ENCODE measurements at regions not wholly inside any gene's neighbourhood (a gene's known extent, or its start where the extent isn't known, plus 50 kb on each side); places are given as distances from the start of the nearest gene placed in this dataset.

GRCh38 chr2:238650536-238650935 is 197.3 kb upstream of the TWIST2 start:
- no peak for DNase-seq (ENCODE audit: extremely low read depth, low read depth)

GRCh38 chr2:238651306-238652052 is 196.4 kb upstream of the TWIST2 start:
- DNase-seq (ENCODE audit: extremely low read depth, low read depth) = no peak

- no peak for DNase-seq (ENCODE audit: extremely low read depth, low read depth)
Measured at GRCh38 chr2:238652053-238652770, 195.7 kb upstream of the TWIST2 start.

GRCh38 chr2:238652771-238653157 is 195.1 kb upstream of the TWIST2 start:
- no peak for DNase-seq (ENCODE audit: extremely low read depth, low read depth)

DNA sequence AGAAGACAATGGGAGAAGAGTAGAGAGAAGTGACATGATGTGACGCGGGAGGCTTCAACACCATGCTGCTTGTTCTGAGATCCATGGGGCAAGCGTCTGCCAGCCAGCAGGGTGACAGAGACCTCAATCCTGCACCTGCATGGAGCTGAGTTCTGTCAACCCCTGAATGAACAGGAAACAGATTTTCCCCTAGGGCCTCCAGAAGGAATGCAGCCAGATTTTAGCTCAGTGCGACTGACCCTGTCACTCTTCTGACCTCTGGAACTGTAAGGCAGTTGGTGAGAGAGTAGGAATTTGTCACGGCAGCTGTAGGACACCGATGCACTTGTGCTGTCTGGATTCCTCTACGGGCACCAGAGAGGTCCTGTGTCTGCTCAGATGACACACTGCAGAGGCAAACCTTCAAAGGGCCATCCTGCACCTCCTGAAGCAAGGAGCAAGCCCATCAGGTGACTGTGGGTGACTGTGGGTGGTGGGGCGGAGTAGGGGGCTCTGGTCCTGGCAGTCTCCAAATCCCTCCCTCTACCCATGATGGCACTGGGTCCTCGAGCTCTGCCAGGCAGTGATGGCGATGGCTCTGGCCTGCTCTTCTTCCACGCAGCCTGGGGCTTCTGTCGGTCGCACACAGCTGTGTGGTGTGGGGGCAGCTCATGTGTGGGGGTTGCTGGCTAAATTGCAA is 194.3 kb upstream of the TWIST2 start:
- no peak for DNase-seq (ENCODE audit: extremely low read depth, low read depth)

- no peak for DNase-seq (ENCODE audit: extremely low read depth, low read depth)
Measured at GRCh38 chr2:238654479-238655197, 193.2 kb upstream of the TWIST2 start.

GRCh38 chr2:238655198-238655860 is 192.6 kb upstream of the TWIST2 start:
- no peak for DNase-seq (ENCODE audit: extremely low read depth, low read depth)

GRCh38 chr2:238655974-238656722 is 191.7 kb upstream of the TWIST2 start:
- no peak for DNase-seq (ENCODE audit: extremely low read depth, low read depth)

DNA sequence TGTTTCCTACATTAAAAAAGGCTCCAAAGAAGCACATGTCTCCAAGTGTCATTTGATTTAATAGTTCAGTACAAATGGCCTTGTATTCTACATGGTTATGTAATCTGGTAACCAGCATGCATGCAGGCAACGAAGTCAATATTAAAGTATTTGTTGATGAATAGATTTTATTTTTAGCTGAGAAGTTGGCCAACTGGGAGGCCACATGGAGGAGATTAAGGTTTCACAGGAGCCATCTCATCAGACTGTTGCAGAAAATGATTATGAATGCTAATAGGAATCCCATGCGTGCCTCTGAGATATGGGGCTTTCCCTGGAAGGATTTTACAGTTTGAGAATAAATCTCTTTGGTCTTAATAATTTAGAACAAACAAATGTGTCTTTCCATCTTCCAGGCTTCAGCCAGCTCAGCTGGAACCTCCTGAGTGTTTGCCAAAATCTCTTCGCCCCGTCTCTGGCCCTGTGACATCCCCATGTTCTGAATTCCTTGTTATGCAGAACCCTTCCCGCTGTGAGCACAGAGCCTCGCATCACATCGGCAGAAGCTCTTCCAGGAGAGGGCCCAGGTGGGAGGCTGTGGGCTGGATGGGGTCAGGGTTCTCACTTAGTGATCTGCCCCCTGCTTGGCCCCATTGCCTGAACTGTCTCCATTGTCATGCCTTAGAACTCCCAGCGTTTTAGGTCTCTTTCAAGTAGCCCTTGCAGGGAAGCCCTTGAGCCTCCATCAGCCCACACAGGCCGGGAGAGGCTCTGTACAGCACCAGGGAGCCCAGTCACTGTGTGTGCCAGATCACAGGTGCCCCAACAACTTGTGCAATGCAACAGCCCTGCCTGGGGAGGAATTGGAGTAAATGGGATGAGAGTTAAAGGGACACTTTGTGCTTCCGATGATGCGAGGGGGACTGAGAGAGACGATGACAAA is 190.5 kb upstream of the TWIST2 start:
- DNase-seq (ENCODE audit: extremely low read depth, low read depth) = no peak

DNA sequence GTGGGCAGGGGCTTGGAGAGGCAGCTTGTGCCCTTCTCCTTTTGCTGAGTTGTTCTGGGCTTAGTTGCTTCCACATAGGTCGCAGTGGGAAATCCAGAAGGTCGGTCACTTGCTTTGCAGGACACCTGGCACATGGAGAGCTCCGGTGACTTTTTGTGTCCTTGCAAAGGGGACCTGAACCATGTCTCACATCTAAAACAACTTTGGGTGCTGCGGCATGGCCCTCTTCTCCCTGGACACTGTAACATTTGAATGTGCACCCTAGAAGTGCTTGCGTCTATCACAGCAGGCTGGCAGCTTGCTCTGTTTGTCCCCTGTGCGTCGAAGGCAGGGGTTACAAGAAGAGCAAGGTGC is 189.9 kb upstream of the TWIST2 start:
- no peak for DNase-seq (ENCODE audit: extremely low read depth, low read depth)

GRCh38 chr2:238658820-238659219 is 189.1 kb upstream of the TWIST2 start:
- DNase-seq (ENCODE audit: extremely low read depth, low read depth) = no peak

DNA sequence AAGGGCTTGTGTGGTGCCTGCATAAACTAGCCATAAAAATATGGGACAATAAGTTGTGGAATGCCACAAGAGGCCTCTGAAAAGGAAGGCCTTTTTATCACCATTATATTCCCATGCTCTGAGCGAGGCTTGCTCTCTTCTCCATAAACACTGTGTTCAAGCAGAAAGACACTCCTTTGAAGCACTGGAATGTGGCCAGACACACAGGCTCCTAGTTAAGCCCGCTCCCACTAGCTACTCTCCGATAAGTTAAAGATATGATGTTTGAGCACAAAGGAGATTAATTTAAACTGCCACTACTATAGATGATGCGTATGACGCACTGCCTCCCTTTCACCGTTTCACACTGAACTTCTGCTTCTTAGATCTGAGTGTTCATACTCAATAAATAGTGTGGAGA is 188.7 kb upstream of the TWIST2 start:
- no peak for DNase-seq (ENCODE audit: extremely low read depth, low read depth)

DNA sequence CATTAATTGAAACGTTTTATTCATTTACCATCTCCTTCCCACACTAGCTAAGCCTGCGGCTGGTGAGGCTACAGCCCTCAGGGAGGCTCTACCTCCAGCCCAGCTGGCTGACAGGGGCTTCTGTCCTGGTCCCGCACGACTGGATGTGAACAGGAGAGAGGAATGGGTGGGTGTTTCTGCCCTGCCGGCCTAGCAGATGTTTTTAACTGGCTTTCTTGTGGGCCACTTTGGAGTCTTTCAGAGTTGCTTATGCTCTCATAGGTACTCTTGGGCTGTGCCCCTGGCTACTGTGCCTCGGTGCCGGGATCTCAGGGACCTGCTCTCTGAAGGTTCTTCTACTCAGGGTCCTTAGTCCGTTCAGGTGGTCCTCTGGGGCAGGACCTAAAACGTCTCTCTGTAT is 184.3 kb upstream of the TWIST2 start:
- no peak for DNase-seq (ENCODE audit: extremely low read depth, low read depth)

DNA sequence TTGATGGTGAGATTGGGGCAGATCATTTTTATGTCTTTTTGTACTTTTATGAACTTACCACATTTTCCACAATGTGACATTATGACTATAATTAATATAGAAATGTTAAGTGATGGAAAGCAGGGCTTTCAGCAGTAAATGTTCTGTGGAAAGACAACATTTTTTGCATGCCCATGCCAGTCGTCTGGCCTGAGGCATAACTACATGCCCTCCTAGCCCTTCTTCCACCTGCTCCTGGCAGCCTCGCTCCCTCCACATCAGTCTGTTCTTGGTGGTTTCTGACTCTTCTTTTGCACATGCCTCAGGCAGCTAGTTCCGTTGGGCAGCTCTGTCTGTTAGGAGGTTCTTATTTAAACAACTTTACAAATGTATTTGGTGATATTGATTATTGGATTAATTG is 182.0 kb upstream of the TWIST2 start:
- DNase-seq (ENCODE audit: extremely low read depth, low read depth) = no peak

- DNase-seq (ENCODE audit: extremely low read depth, low read depth) = no peak
Measured at GRCh38 chr2:238666543-238666942, 181.3 kb upstream of the TWIST2 start.

DNA sequence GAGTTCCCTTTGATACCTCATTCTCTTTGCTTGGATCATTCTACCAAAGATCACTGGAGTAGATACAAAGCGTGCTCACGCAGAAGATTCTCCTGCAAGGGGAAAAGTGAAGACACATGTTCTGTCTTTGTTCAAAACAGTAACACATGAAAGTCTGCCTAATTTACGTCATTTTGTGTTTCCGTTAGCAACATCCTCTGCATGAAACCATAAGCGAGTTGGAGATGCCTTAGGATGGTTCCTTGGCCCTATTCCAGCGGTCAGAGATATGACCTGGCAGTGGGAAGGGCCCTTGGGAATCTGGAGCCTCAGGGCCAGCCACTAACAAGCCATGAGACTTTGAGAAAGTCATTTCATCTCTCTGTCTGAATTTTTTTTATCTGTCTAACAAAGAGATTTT is 180.9 kb upstream of the TWIST2 start:
- no peak for DNase-seq (ENCODE audit: extremely low read depth, low read depth)

DNA sequence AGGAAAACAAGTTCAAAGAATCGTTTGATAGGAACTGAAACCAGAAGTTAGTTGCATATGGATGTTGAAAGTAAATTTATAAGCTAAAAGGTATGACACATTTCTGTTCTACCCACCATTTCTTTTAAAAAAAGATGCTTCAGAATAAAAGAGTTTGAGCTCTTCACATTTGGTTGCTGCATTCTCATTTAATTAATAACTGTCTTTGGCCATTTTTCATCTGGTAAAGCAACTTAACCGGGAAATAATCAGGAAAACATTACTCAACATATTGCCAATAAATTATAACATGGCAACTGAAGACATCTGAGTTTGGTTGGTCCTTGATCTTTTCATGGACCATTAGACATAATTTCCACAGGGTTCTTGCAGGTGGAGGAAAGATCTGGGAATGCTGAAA is 180.2 kb upstream of the TWIST2 start:
- DNase-seq (ENCODE audit: extremely low read depth, low read depth) = no peak

GRCh38 chr2:238668426-238668825 is 179.5 kb upstream of the TWIST2 start:
- no peak for DNase-seq (ENCODE audit: extremely low read depth, low read depth)

DNA sequence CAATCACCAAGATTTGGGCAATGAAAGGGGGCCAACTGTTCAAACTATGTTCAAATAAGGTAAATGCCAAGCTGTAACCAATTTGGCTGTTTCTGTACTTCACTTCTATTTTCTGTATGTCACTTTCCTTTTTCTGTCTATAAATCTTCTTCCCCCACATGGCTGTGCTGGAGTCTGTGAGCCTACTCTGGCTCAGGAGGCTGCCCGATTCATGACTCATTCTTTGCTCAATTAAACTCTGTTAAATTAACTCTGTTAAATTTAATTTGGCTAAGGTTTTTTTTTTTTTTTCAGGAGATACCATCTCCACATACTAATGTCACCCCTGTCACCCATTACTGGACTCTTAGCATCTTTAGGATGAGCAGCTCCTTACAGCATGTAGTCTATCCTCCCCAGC is 178.8 kb upstream of the TWIST2 start:
- no peak for DNase-seq (ENCODE audit: extremely low read depth, low read depth)

Data from NCI-H460 (cell line).